KBM-7 (cell line): ENCODE measurements at regions not wholly inside any gene's neighbourhood (a gene's known extent, or its start where the extent isn't known, plus 50 kb on each side); places are given as distances from the start of the nearest gene placed in this dataset.

ENCODE experiments used
- DNase-seq: peaks from one replicate; pipeline ENCODE4 v3.0.0-alpha.2; 2015
- in situ Hi-C: fragments of 300-500 bp; cut with MboI; formaldehyde crosslinking; loops from 2 replicates; pipeline ENCODE4 v1.14.3; 2020; ENCODE audit warnings: low sequenced_read_pairs, low pct_unique_long_range_greater_than_20kb, mixed read lengths

- no peak for DNase-seq
- in situ Hi-C loops, result no loop called here
Observed at GRCh38 chr15:77682564-77682963, 49.9 kb upstream of the LINGO1 start.
